Endodermal cell (in vitro differentiated cells): ENCODE measurements at regions not wholly inside any gene's neighbourhood (a gene's known extent, or its start where the extent isn't known, plus 50 kb on each side); places are given as distances from the start of the nearest gene placed in this dataset.

Experiments
- DNase-seq: peaks from one replicate; pipeline ENCODE4 v3.0.0-alpha.2; 2017
- H3K27ac ChIP-seq: 2 replicates; pipeline ENCODE4 v1.5.1; 2013; ENCODE audit warnings: mild to moderate bottlenecking, low read depth, low read length, moderate library complexity
- H3K27me3 ChIP-seq: 2 replicates; pipeline ENCODE4 v1.6.1; 2013; ENCODE audit warnings: mild to moderate bottlenecking, low read length, moderate library complexity; ENCODE audit not compliant: insufficient read depth, control insufficient read depth, poor library complexity, severe bottlenecking
- H3K36me3 ChIP-seq: 2 replicates; pipeline ENCODE4 v1.7.0; 2013; ENCODE audit warnings: mild to moderate bottlenecking, low read length, moderate library complexity; ENCODE audit not compliant: control insufficient read depth, insufficient read depth
- H3K4me1 ChIP-seq: one replicate; pipeline ENCODE4 v1.7.0; 2013; ENCODE audit warnings: low read length; ENCODE audit not compliant: control insufficient read depth, insufficient read depth
- H3K4me3 ChIP-seq: 2 replicates; pipeline ENCODE4 v1.5.1; 2013; ENCODE audit warnings: mild to moderate bottlenecking, low read length, moderate library complexity
- H3K9ac ChIP-seq: 2 replicates; pipeline ENCODE4 v1.6.1; 2013; ENCODE audit warnings: mild to moderate bottlenecking, low read length, moderate library complexity; ENCODE audit not compliant: poor library complexity, severe bottlenecking; ENCODE audit errors: extremely low read depth
- H3K9me3 ChIP-seq: 2 replicates; pipeline ENCODE4 v1.6.1; 2013; ENCODE audit warnings: mild to moderate bottlenecking, low read length, moderate library complexity; ENCODE audit not compliant: control insufficient read depth
- H3K27ac Mint-ChIP-seq: 2 replicates; pipeline ENCODE4 v1.8.0; 2020; ENCODE audit warnings: mixed read lengths
- H3K27me3 Mint-ChIP-seq: 2 replicates; pipeline ENCODE4 v1.8.0; 2021; ENCODE audit warnings: mild to moderate bottlenecking, mixed read lengths; ENCODE audit not compliant: insufficient read depth
- H3K36me3 Mint-ChIP-seq: 2 replicates; pipeline ENCODE4 v1.8.0; 2020; ENCODE audit warnings: low read depth, mixed read lengths
- H3K4me1 Mint-ChIP-seq: 2 replicates; pipeline ENCODE4 v1.8.0; 2020; ENCODE audit warnings: mixed read lengths
- H3K4me3 Mint-ChIP-seq: 2 replicates; pipeline ENCODE4 v1.8.0; 2020; ENCODE audit warnings: mild to moderate bottlenecking, moderate library complexity, mixed read lengths
- H3K9me3 Mint-ChIP-seq: 2 replicates; pipeline ENCODE4 v1.8.0; 2020; ENCODE audit warnings: mild to moderate bottlenecking, mixed read lengths
- CTCF ChIP-seq: fragments of 200-600 bp; sonication (generic); conservative IDR thresholded peaks from 2 replicates; pipeline ENCODE4 v1.5.0; 2021; ENCODE audit warnings: antibody characterized with exemption, mild to moderate bottlenecking
- WGBS, 2 experiments: methylation state at CpG; one replicate each; pipeline versions ENCODE4 v1.1.5 to v1.1.7; 2013; ENCODE audit warnings: missing lambda C conversion rate in 2 of 2, mixed read lengths in 1 of 2; ENCODE audit not compliant: insufficient coverage in 1 of 2, insufficient read length in 1 of 2; 5-methylcytosine and 5-hydroxymethylcytosine counted together

- no peak for DNase-seq
- Histone ChIP-seq H3K9me3 (no peaks in the 10 kb centered on the region), H3K9ac (no peak overlapping the region), H3K4me3 (no peak overlapping the region), H3K4me1 (no peaks in the 10 kb centered on the region), H3K36me3 (no peaks in the 10 kb centered on the region), H3K27me3 (no peaks in the 10 kb centered on the region), H3K27ac (no peak overlapping the region)
- WGBS, 2 experiments: 86 to 95% methylated on average over 4 to 7 of the region's 7 CpGs
- Mint-ChIP-seq H3K9me3 (no peaks in the 10 kb centered on the region), H3K4me3 (no peak overlapping the region), H3K36me3 (no peaks in the 10 kb centered on the region), H3K27me3 (peaks cover 2% of the 10 kb centered on the region), H3K4me1 (no peaks in the 10 kb centered on the region), H3K27ac (no peak overlapping the region)
- TF ChIP-seq CTCF: no peak
These were observed 169.4 kb downstream of the MINAR1 start for GRCh38 chr15:79601405-79602086.

GRCh38 chr15:79602180-79602579 lies 170.0 kb downstream of the MINAR1 start:
- Mint-ChIP-seq H3K36me3 (no peaks in the 10 kb centered on the region), H3K4me1 (no peaks in the 10 kb centered on the region), H3K27ac (no peak overlapping the region), H3K27me3 (peaks cover 2% of the 10 kb centered on the region), H3K9me3 (no peaks in the 10 kb centered on the region), H3K4me3 (no peak overlapping the region)
- H3K9ac ChIP-seq: no peak overlapping the region
- H3K36me3 ChIP-seq: no peaks in the 10 kb centered on the region
- H3K9me3 ChIP-seq: no peaks in the 10 kb centered on the region
- no peak overlapping the region for H3K27ac ChIP-seq
- WGBS, 2 experiments: 93 to 96% methylated on average over 1 to 3 of the region's 4 CpGs
- no peaks in the 10 kb centered on the region for H3K4me1 ChIP-seq
- no peak overlapping the region for H3K4me3 ChIP-seq
- H3K27me3 ChIP-seq: no peaks in the 10 kb centered on the region
- DNase-seq: no peak
- no peak for TF ChIP-seq CTCF

GRCh38 chr15:79602731-79603130 lies 170.6 kb downstream of the MINAR1 start:
- H3K27ac Mint-ChIP-seq: no peak overlapping the region
- H3K27me3 Mint-ChIP-seq: peaks cover 2% of the 10 kb centered on the region
- TF ChIP-seq CTCF: no peak
- Histone ChIP-seq H3K9me3 (no peaks in the 10 kb centered on the region), H3K36me3 (no peaks in the 10 kb centered on the region), H3K9ac (no peak overlapping the region), H3K27me3 (no peaks in the 10 kb centered on the region), H3K27ac (no peak overlapping the region), H3K4me3 (no peak overlapping the region), H3K4me1 (no peaks in the 10 kb centered on the region)
- no peak for DNase-seq
- H3K4me3 Mint-ChIP-seq: no peak overlapping the region
- H3K9me3 Mint-ChIP-seq: no peaks in the 10 kb centered on the region
- no peaks in the 10 kb centered on the region for H3K36me3 Mint-ChIP-seq
- H3K4me1 Mint-ChIP-seq: no peaks in the 10 kb centered on the region
